DMS53 (cell line): ENCODE measurements at regions not wholly inside any gene's neighbourhood (a gene's known extent, or its start where the extent isn't known, plus 50 kb on each side); places are given as distances from the start of the nearest gene placed in this dataset.
"Not testable (repeated sequence)": the region's sequence is repeated elsewhere in the genome, so short reads cannot be mapped to it uniquely, and the experiment has no call there.

Experiments used
- DNase-seq: peaks from one replicate; lab custom pipeline; 2025; lab: John Stamatoyannopoulos, UW

- no peak for DNase-seq
Observed at GRCh38 chr2:238599549-238600505, 173.1 kb downstream of the ASB1 start.

GRCh38 chr2:238600506-238601432 lies 174.0 kb downstream of the ASB1 start:
- DNase-seq = no peak

DNA sequence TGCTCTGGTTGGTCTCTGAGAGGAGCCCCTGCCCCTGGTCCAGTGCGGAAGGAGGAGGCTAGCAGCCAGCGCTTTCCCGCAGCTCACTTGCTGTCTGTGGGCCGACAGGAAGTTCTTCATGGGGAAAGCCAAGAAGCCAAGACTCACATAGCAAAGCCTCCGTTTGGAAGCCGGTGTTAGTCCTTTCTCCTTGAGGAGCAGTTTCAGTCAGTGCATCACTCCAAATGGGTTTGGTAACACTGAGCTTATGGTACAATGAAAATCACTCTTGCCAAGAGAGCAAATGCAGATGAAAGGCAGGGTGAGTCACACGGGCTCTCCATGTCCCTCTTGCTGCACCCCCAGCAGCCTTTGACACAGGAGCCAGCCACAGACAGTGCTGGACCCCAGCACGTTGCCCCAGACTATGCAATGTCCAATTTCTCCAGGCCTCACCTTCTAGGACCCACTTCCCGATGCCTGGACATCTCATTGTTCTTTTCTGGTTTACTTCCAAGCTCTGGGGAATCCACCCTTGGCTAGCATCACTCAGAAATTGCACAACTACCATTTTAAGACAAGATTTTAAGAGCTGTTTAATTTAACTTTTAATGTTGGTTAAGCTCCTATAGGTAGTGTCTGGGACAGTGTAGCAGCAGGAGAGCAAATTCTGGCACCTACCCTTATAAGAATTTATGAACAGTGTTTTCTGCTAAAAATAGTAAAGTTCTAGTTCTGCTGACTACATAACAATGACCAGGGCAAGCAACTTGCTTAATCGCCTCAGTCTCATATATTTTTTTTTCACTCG lies 174.9 kb downstream of the ASB1 start:
- DNase-seq = no peak

DNA sequence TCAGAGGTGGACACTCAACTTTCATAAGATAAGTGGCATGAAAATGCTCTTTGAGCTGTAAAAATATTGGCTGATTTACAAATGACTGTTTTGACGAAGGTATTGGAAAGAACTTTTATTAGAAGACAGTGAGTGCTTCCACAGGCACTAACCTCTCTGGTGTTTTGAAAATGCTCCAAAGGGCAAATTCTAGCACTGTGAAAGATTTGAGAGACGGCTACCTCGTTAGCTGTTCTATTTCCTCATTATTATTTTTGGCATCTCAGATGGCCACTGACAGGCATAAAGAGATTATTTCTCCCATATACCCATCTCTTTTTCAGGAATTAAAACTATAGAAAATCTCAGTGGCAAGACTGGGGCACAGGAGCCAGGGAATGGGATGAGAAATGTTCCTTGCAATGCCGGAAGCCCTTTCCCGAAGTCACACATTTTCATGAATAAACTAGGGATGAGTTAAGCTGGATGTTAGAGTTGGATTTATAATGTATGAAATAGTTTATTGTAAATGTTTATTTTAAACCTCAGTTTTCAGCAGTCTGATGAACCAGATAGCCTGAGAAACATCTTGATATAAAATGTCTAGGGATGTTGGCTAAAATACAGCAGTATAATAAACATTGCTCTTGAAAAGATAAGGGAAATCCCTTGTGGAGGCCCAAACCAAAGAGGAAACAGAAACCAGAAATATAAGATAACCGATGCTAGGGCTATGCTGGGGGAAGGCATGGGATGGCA lies 175.7 kb downstream of the ASB1 start:
- DNase-seq = no peak

- no peak for DNase-seq
Observed at GRCh38 chr2:238603596-238603995, 176.9 kb downstream of the ASB1 start.

DNA sequence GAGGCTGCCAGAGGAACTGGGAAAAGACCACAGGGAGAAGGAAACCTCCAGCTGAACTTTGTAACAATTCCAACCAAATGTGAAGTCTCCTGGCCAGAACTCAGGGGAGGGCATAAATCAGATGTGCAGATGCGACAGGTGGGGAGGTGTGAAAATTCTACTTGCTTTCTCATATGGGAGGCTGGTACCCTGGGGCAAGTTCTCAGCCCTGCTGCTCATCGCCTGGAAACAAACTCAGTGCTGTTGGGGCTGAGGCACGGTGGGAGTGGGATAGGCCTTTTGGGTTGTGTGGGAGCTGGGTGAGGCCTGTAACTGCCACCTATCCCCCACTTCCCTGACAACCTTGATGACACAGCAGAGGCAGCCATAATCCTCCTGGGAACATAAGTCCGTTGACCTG lies 179.6 kb downstream of the ASB1 start:
- DNase-seq = no peak

DNA sequence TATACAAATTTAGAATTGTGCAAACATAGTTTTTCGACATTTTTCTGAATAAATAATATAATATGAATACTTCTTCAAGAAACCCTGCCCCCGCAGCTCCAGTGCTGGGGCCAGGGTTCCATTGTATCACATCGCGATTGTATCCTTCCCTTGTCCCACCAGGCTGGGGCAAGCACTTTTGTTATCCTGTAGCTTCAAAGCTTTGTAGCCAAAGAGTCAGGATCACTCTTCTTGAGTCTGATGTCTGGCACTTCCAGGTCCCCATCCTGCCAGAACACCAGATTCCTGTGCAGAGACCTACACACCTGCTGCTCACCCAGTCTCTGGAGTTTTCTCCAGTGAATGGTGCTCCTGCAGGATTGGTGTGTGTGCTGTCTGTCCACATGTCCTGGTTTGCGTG lies 186.9 kb downstream of the ASB1 start:
- no peak for DNase-seq

DNA sequence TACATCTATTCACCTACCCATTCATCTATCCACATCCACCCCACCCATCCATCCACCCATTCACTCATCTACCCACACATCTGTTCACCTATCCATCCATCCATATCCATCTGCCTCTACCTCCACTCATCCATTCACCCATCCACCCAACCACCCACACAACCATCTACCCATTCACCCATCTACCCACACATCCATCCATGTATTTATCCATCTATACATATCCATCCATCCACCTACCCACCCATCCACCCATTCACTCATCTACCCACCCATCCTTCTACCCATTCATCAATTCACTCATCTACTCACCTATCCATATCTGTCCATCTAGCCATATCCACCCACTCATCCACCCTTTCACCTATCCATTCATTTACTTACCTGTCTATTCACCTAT lies 187.6 kb downstream of the ASB1 start:
- DNase-seq = no peak

GRCh38 chr2:238615187-238615586 lies 188.5 kb downstream of the ASB1 start:
- no peak for DNase-seq

DNA sequence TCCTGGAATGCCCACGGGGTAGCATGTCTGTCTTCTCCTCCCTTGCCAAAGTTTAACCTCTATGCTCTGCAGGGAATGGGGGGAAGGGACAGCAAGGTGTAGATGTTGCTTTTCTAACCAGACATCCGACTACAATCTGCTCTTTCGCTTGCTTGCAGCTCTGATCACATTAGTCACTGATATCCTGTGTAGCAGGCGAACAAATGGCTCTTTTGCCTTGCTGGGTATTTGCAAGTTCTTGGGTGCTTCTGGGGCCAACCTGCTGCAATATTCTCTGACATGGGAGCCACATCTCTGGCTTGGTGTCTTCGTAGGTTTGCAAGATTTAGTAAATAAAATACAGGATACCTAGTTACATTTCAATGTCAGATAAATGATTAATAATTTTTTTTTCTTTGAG lies 190.0 kb downstream of the ASB1 start:
- DNase-seq = no peak

DNA sequence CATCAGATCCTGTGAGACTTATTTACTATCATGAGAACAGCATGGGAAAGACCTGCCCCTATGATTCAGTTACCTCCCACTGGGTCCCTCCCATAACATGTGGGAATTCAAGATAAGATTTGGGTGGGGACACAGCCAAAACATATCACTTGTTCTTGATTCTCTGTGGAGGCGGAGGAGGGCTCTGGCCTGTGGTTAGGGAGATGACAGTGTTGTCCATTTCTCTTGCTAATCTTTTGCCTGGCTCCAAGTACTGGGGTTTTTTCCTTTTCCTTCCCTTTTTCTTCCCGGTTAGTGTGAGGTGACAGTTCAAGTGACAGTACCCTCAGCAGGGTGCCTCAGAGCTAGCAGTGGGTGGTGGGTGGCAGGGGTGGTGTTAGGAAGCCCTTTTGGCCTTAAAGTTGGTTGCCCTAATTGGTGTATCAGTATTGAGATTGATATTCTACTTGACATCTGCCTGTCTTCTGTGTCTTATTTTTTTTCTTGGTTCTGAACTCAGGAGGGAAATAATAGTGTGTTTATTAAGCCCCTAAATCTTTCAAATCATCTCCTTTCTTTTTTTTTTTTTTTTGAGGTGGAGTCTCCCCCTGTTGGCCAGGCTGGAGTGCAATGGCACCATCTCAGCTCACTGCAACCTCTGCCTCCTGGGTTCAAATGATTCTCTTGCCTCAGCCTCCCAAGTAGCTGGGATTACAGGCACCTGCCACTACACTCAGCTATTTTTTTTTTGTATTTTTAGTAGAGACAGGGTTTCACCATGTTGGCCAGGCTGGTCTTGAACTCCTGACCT lies 192.0 kb downstream of the ASB1 start:
- not testable (repeated sequence) for DNase-seq

DNA sequence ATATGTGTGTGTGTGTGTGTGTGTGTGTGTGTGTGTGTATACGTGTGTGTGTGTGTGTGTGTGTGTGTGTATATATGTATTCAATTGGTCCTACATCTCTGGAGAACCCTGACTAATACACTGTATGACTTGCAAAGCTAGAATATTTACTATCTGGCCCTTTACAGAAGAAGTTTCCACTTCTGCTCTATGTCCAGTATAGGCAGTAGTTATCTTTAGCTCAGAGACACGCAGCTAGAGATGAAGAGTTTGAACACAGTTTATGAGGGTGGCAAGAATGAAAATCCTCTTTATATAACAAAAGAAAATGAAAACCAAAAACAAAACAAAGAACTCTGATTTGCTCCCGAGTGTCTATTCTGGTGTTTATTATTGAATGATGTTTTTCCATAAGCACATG lies 201.2 kb downstream of the ASB1 start:
- no peak for DNase-seq

DNA sequence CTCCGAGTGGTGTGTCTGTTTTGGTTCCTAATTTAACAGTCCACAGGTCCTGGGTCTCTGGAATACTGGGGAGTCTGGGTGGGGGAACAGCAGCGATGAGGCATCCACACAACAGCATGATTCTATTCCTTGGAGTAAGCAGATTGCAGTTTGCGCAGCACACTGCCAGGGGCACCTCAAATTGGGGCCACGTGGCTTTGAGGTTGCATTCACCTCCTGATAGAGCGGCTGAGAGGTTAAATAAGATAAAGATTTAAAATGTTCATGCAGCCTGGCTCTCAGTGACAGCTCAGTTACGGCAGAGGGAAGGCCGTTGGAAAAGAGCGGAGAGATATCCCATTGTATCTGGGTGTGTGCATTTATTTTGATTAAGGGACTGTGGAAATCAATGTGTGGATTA lies 202.3 kb downstream of the ASB1 start:
- DNase-seq = no peak

- DNase-seq = no peak
Observed at GRCh38 chr2:238631491-238632180, 204.9 kb downstream of the ASB1 start.

- no peak for DNase-seq
Observed at GRCh38 chr2:238632181-238633060, 205.7 kb downstream of the ASB1 start.

DNA sequence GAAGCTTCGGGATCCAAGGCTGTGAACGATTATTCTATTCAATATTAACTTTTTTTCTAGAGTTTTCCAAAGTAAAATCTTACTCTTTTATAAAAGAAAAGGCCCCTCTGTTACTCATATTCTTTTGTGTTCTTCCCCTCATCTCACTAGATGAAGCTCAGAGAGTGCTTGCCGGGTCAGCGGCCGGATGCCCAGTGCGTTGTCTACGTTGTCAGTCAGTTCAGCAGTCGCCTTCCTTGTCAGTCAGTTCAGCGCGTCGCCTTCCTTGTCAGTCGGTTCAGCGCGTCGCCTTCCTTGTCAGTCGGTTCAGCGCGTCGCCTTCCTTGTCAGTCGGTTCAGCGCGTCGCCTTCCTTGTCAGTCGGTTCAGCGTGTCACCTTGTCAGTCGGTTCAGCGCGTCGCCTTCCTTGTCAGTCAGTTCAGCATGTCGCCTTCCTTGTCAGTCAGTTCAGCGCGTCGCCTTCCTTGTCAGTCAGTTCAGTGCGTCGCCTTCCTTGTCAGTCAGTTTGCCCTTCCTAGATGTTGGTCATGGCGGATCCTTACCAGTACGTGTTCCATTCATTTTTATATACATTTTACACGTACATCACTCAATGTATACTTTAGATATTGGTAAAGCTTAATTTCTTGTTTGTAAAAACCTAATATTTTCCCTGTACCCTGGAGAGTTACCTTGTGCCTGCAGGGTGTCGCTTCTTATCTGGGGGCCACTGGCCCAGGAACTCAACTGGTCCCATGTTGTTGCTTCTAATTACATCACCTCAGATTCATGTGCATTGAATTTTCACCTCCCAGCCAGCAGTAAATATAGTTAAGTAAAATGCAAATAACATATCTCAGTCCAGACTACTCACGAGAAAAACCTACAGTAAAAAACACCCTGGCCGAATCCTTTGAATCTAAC lies 206.9 kb downstream of the ASB1 start:
- DNase-seq = no peak

DNA sequence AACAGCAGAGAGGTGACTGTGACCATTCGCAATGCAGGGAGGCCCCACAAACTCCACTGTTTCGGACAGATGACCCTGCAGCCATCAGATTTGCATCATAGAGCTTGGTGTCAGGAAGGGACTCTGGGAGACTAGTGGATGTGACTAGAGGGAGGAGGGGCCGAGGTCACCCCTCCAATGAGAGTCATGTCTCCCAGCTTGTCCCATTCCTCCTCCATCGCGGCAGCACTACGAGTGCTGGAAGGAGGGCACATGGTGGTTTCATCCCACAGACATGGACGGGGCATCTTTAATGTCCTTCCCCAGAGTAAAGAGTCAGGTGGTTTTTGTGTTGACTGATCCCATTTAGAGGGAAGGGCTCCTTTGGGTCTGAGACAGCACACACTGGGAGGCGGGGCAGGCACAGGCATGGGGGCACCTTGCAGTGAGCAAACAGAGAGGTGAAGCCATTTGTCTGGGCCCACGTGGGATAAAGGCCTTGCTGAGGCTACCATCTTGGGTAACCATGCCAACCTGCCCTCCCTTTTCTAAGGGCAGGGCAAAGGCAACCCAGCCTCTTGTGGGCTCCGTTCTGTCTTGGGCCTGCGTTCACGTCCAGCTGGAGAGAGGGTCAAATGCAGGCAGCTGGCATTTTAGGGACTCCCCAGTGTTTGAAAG lies 208.1 kb downstream of the ASB1 start:
- no peak for DNase-seq
